Fibroblast of skin of scalp (primary cell): ENCODE measurements at regions not wholly inside any gene's neighbourhood (a gene's known extent, or its start where the extent isn't known, plus 50 kb on each side); places are given as distances from the start of the nearest gene placed in this dataset.

Experiments used
- DNase-seq: peaks from one replicate; pipeline ENCODE4 v3.0.0-alpha.2; 2013

- DNase-seq: no peak
Observed at GRCh38 chr18:41753826-41754225, 201.2 kb upstream of the PIK3C3 start.

GRCh38 chr18:41752826-41753225 is 202.2 kb upstream of the PIK3C3 start:
- DNase-seq: peak; percentile 12

- DNase-seq: no peak
Observed at GRCh38 chr18:41751652-41752051, 203.4 kb upstream of the PIK3C3 start.

GRCh38 chr18:41751161-41751560 is 203.9 kb upstream of the PIK3C3 start:
- no peak for DNase-seq

- no peak for DNase-seq
Observed at GRCh38 chr18:41747723-41748242, 207.3 kb upstream of the PIK3C3 start.

GRCh38 chr18:41745166-41746049 is 209.6 kb upstream of the PIK3C3 start:
- peak; percentile 39 for DNase-seq

- no peak for DNase-seq
Observed at GRCh38 chr18:41744421-41745030, 210.5 kb upstream of the PIK3C3 start.

- no peak for DNase-seq
Observed at GRCh38 chr18:41737218-41737617, 217.8 kb upstream of the PIK3C3 start.

GRCh38 chr18:41734917-41735316 is 220.1 kb upstream of the PIK3C3 start:
- no peak for DNase-seq

GRCh38 chr18:41732356-41732755 is 222.7 kb upstream of the PIK3C3 start:
- DNase-seq: no peak

GRCh38 chr18:41731884-41732283 is 223.2 kb upstream of the PIK3C3 start:
- DNase-seq: no peak

GRCh38 chr18:41724195-41724594 is 230.8 kb upstream of the PIK3C3 start:
- DNase-seq: no peak

- peak; percentile 1 for DNase-seq
Observed at GRCh38 chr18:41721103-41721790, 233.8 kb upstream of the PIK3C3 start.

GRCh38 chr18:41720226-41720625 is 234.8 kb upstream of the PIK3C3 start:
- DNase-seq: no peak

GRCh38 chr18:41719808-41720207 is 235.2 kb upstream of the PIK3C3 start:
- peak; percentile 2 for DNase-seq

GRCh38 chr18:41714872-41715271 is 240.2 kb upstream of the PIK3C3 start:
- no peak for DNase-seq

GRCh38 chr18:41713969-41714825 is 240.8 kb upstream of the PIK3C3 start:
- no peak for DNase-seq

GRCh38 chr18:41706301-41706700 is 248.7 kb upstream of the PIK3C3 start:
- peak; percentile 15 for DNase-seq

GRCh38 chr18:41703744-41704530 is 251.1 kb upstream of the PIK3C3 start:
- DNase-seq: peak; percentile 20

- no peak for DNase-seq
Observed at GRCh38 chr18:41700416-41700815, 254.6 kb upstream of the PIK3C3 start.

- no peak for DNase-seq
Observed at GRCh38 chr18:41695441-41695840, 259.6 kb upstream of the PIK3C3 start.
